Keratinocyte (primary cell): ENCODE measurements at regions not wholly inside any gene's neighbourhood (a gene's known extent, or its start where the extent isn't known, plus 50 kb on each side); places are given as distances from the start of the nearest gene placed in this dataset.

ENCODE experiments used
- DNase-seq: peaks from one replicate; pipeline ENCODE4 v3.0.0-alpha.2; 2011; ENCODE audit warnings: low read depth, missing footprints, low spot score
- FAIRE-seq: peaks from 2 replicates; lab custom pipeline; 2011; peaks lifted over from hg19 to GRCh38; lab: Jason Lieb, UNC
- H2AFZ ChIP-seq: 2 replicates; pipeline ENCODE4 v1.6.0; 2012; ENCODE audit warnings: low read length, control low read depth, inconsistent platforms; ENCODE audit not compliant: control insufficient read depth
- H3K27ac ChIP-seq: 2 replicates; pipeline ENCODE4 v1.5.1; 2011; ENCODE audit warnings: low read length; ENCODE audit not compliant: control insufficient read depth, insufficient read depth
- H3K27me3 ChIP-seq: 3 replicates; pipeline ENCODE4 v1.6.0; 2011; ENCODE audit warnings: low read length; ENCODE audit not compliant: control insufficient read depth, insufficient read depth; ENCODE audit errors: extremely low read depth
- H3K36me3 ChIP-seq, 2 experiments: 2 replicates in 1 of 2; 3 replicates in 1 of 2; pipeline ENCODE4 v1.5.1; 2011; ENCODE audit warnings: low read length in 2 of 2, mild to moderate bottlenecking in 1 of 2; ENCODE audit not compliant: control insufficient read depth in 2 of 2, insufficient read depth in 2 of 2; ENCODE audit errors: extremely low read depth in 1 of 2
- H3K4me1 ChIP-seq: 3 replicates; pipeline ENCODE4 v1.5.1; 2011; ENCODE audit warnings: low read length; ENCODE audit not compliant: control insufficient read depth, insufficient read depth; ENCODE audit errors: extremely low read depth
- H3K4me2 ChIP-seq: 3 replicates; pipeline ENCODE4 v1.6.0; 2011; ENCODE audit warnings: low read depth, low read length; ENCODE audit not compliant: control insufficient read depth, insufficient read depth; ENCODE audit errors: extremely low read depth
- H3K4me3 ChIP-seq, 3 experiments: fragments of 200-600 bp in 1 of 3; sonication (generic) in 1 of 3; 2 replicates in 2 of 3; 3 replicates in 1 of 3; pipeline ENCODE4 v1.5.1; 2011 to 2016; ENCODE audit warnings: low read length in 3 of 3, mild to moderate bottlenecking in 3 of 3, control low read depth in 2 of 3, inconsistent platforms in 1 of 3, low read depth in 1 of 3, mixed read lengths in 1 of 3, mixed run types in 1 of 3, moderate library complexity in 1 of 3; ENCODE audit not compliant: control insufficient read depth in 2 of 3, insufficient read depth in 2 of 3; ENCODE audit errors: extremely low read depth in 1 of 3
- H3K79me2 ChIP-seq: 2 replicates; pipeline ENCODE4 v1.6.0; 2012; ENCODE audit warnings: low read length; ENCODE audit not compliant: control insufficient read depth, insufficient read depth
- H3K9ac ChIP-seq: 3 replicates; pipeline ENCODE4 v1.6.0; 2011; ENCODE audit warnings: low read length; ENCODE audit not compliant: control insufficient read depth, insufficient read depth; ENCODE audit errors: extremely low read depth
- H3K9me1 ChIP-seq: 3 replicates; pipeline ENCODE4 v1.6.0; 2011; ENCODE audit warnings: low read length; ENCODE audit not compliant: control insufficient read depth, insufficient read depth; ENCODE audit errors: extremely low read depth
- H3K9me3 ChIP-seq: 2 replicates; pipeline ENCODE4 v1.5.1; 2012; ENCODE audit warnings: low read depth, low read length; ENCODE audit not compliant: control insufficient read depth
- H4K20me1 ChIP-seq: 3 replicates; pipeline ENCODE4 v1.6.0; 2011; ENCODE audit warnings: low read length; ENCODE audit not compliant: control insufficient read depth, insufficient read depth; ENCODE audit errors: extremely low read depth
- CTCF ChIP-seq, 3 experiments: IDR thresholded peaks in 1 of 3; conservative IDR thresholded peaks in 1 of 3; optimal IDR thresholded peaks in 1 of 3; 2 replicates in 2 of 3; 3 replicates in 1 of 3; pipeline versions ENCODE3 to v1.5.1; 2011; ENCODE audit warnings: low read length in 3 of 3, mild to moderate bottlenecking in 3 of 3, moderate library complexity in 2 of 3, control low read depth in 1 of 3, inconsistent platforms in 1 of 3; ENCODE audit not compliant: insufficient read depth in 2 of 3; ENCODE audit errors: extremely low read depth in 1 of 3
- EZH2 ChIP-seq: IDR thresholded peaks from one replicate; pipeline ENCODE4 v1.6.1; 2012; ENCODE audit warnings: inconsistent platforms, mild to moderate bottlenecking, low read length, moderate library complexity
- dilution Hi-C: fragments of 300-500 bp; cut with MboI; formaldehyde crosslinking; loops from one replicate; pipeline ENCODE4 v1.7.0; 2020; ENCODE audit warnings: low sequenced_read_pairs; ENCODE audit not compliant: extremely low pct_ligation_motif_present

- no peak overlapping the region for H2AFZ ChIP-seq
- no peak overlapping the region for H3K9ac ChIP-seq
- H3K27ac ChIP-seq = no peak overlapping the region
- H3K9me3 ChIP-seq = no peaks in the 10 kb centered on the region
- no peak for FAIRE-seq
- no peaks in the 10 kb centered on the region for H3K36me3 ChIP-seq
- H3K4me2 ChIP-seq = no peak overlapping the region
- H3K27me3 ChIP-seq = no peaks in the 10 kb centered on the region
- no peak for TF ChIP-seq CTCF (optimal IDR thresholded peaks at IDR 0.05 in 1 of 3, IDR thresholded peaks at IDR 0.05 in 1 of 3, conservative IDR thresholded peaks at IDR 0.05 in 1 of 3; ENCODE audit: extremely low read depth in 1 of 3, insufficient read depth in 2 of 3, low read length in 3 of 3)
- TF ChIP-seq EZH2 = no peak
- DNase-seq = no peak
- no peaks in the 10 kb centered on the region for H4K20me1 ChIP-seq
- H3K4me1 ChIP-seq = no peaks in the 10 kb centered on the region
- H3K79me2 ChIP-seq = no peaks in the 10 kb centered on the region
- no peaks in the 10 kb centered on the region for H3K9me1 ChIP-seq
- H3K4me3 ChIP-seq = no peak overlapping the region
- dilution Hi-C loops = no loop called here
These were observed 239.2 kb downstream of the MEIS1 start for GRCh38 chr2:66674087-66674486.

GRCh38 chr2:66675591-66675990, 240.7 kb downstream of the MEIS1 start:
- Histone ChIP-seq H3K9me3 (no peaks in the 10 kb centered on the region), H3K27me3 (no peaks in the 10 kb centered on the region), H3K27ac (no peak overlapping the region), H3K36me3 (no peaks in the 10 kb centered on the region), H4K20me1 (no peaks in the 10 kb centered on the region), H3K79me2 (no peaks in the 10 kb centered on the region), H3K9ac (no peak overlapping the region), H3K4me1 (no peaks in the 10 kb centered on the region), H2AFZ (no peak overlapping the region), H3K9me1 (no peaks in the 10 kb centered on the region), H3K4me2 (no peak overlapping the region), H3K4me3 (no peak overlapping the region)
- no peak for DNase-seq
- no peak for FAIRE-seq
- dilution Hi-C loops = no loop called here
- no peak for TF ChIP-seq CTCF (optimal IDR thresholded peaks at IDR 0.05 in 1 of 3, IDR thresholded peaks at IDR 0.05 in 1 of 3, conservative IDR thresholded peaks at IDR 0.05 in 1 of 3; ENCODE audit: extremely low read depth in 1 of 3, insufficient read depth in 2 of 3, low read length in 3 of 3)
- no peak for TF ChIP-seq EZH2
